ENCODE measurements at regions not wholly inside any gene's neighbourhood (a gene's known extent, or its start where the extent isn't known, plus 50 kb on each side); places are given as distances from the start of the nearest gene placed in this dataset.

DNA sequence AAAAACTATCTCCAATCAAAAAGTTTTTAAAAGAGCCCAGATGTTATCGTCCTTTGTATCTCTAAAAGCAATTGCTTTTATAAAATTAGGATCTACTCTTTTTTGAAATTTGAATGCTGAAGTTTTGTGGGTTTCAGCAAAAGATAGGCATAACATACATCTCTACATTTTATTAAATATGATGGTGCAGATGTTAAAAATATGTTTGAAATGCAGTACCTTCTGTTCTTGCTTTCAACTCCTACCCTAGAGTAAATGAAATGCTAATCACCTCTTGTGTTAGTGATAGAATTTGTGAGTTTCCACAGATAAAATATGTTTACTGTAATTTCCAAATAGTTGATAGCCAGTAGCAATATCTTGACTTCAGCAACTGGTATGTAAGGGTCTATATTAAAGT, 95.7 kb upstream of the VPREB1 start:
- no peak for DNase-seq (ENCODE audit: low spot score)

GRCh38 chr22:22144858-22145257, 99.7 kb upstream of the VPREB1 start:
- DNase-seq (ENCODE audit: low spot score) = no peak

GRCh38 chr22:22143448-22143847, 101.1 kb upstream of the VPREB1 start:
- DNase-seq (ENCODE audit: low spot score) = no peak

DNA sequence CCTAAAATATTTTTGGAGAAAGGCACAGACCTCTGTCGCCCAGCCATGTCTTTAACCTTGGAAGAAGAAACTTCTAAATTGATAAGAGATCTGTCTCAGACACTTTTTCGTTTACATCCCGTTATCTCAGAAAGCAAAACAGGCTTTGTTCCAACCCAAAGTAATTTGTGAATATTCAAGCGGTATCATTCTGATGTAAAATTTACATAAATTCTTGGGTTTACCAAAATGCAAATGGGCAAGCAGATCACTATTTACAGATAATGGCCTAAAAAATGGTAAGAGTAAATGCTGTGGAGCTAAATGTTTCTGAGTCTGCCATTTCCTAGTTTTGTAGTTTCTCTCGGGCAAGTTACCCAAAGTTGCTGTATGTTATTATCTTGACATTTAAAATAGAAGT, 101.9 kb upstream of the VPREB1 start:
- no peak for DNase-seq (ENCODE audit: low spot score)

- no peak for DNase-seq (ENCODE audit: low spot score)
These were observed 102.6 kb upstream of the VPREB1 start for GRCh38 chr22:22141771-22142591.

DNA sequence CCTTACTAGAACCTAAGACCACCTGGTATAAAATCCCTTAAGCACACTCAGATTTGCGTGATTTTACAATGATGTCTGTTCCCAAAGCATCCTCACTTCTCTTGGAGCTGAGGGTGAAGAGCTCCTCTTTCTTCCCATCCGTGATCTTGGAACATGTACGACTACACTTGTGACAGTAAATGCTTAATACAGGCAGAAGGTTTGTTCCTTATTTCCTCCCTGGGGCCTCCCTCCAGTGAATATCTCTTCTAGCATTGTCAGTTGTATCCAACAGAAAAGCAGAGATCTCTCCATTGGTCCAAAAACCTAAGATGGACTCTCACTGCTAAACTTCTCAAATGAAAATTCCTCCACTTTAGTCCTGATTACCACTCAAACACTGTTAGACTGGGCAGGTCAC, 103.6 kb upstream of the VPREB1 start:
- no peak for DNase-seq (ENCODE audit: low spot score)

- DNase-seq (ENCODE audit: low spot score) = no peak
These were observed 105.2 kb upstream of the VPREB1 start for GRCh38 chr22:22139364-22139763.

DNA sequence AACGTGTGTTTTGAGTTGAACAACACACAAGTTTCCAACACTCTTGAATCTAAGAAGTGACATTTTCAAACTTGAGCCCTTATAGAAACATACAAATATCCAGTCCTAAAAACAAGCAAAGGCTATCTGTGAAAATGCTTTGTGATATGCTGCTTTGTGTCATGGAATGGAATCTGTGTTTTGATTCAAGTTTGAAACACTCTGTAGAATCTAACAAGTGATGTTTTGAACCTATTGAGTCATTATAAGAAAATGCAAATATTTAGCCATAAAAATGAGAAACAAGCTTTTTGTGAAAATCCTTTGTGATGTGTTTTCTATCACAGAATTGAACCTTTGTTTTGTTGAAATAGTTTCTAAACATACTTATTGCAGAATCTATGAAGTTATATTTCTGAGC, 105.7 kb upstream of the VPREB1 start:
- no peak for DNase-seq (ENCODE audit: low spot score)

DNA sequence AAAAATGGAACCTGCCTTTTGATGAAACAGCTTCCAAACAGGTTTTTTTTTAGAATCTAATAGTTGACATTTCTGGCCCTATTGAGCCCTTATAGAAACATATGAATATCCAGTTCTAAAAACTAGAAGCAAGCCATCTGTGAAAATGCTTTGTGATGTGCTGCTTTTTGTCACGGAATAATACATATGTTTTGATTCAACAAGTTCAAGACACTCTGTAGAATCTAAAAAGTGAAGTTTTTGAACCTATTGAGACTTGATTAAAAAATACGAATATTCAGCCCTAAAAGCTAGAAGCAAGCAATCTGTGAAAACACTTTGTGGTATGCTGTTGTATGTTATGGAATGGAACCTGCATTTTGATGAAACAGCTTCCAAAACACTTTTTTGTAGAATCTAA, 106.7 kb upstream of the VPREB1 start:
- DNase-seq (ENCODE audit: low spot score) = no peak

GRCh38 chr22:22133910-22134309, 110.7 kb upstream of the VPREB1 start:
- no peak for DNase-seq (ENCODE audit: low spot score)

DNA sequence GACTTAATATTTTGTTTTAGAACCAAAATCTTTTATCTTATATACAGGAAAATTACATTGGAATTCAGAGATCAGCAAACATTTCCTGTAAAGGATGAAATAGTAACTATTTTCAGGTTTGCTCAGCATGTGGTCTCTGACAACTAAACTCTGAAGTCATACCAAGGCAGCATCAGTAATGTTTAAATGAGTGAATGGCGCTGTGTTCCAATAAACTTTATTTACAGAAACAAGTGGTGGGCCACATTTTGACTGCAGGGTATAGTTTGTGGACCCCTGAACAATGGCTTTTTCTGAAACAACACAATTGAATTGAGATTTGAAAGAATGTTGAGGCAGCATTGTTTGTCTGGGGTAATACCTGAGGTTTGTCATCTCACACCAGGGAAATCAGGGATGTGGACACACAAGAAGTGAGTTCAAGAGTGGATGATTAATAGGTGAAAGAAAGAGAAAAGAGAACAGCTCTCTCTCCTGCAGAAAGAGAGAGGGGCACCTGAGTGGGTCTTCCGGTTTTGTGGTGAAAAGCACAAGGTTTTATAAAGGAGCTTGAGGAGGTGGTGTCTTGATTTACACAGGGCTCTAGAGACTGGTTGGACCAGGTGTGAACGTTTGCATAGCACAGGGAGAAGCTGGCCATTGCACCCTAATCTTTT, 113.5 kb upstream of the VPREB1 start:
- no peak for DNase-seq (ENCODE audit: low spot score)

DNA sequence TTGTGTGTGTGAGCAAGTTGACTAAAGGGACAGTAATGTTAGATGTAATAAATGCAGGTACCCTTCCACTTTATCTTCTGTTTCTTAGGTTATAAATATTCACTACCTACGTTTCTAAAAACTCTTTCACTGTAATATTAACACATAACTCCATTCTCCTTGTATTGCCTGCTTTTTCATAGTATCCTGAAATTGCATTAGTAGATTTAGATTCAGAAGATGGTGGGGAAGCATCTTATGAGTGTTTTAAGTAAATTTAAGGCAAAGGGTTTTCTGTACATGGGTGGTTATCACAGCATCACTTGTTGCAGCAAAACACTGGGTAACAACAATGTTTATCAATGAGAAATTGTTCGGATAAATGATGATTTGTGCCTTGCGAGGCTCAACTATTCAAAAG, 115.2 kb upstream of the VPREB1 start:
- DNase-seq (ENCODE audit: low spot score) = no peak

DNA sequence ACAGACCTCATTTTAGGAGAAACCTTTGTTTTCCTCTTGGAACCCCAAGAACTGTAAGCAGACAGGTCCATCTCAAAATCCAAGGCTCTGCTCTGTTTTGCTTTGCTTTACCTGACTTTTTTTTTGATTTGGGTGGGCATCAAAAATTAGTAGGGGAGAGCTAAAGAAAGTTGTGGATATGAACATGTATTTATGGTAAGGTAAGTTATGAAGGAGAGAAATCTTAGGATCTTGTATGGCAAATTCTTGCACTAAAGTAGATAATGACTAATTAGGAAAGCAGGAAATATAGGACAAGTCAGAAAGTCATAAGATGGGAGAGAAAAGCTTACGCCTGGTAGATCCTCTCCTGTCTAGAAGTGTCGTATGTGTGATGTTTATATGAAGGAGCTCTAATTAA, 116.1 kb upstream of the VPREB1 start:
- DNase-seq (ENCODE audit: low spot score) = no peak

DNA sequence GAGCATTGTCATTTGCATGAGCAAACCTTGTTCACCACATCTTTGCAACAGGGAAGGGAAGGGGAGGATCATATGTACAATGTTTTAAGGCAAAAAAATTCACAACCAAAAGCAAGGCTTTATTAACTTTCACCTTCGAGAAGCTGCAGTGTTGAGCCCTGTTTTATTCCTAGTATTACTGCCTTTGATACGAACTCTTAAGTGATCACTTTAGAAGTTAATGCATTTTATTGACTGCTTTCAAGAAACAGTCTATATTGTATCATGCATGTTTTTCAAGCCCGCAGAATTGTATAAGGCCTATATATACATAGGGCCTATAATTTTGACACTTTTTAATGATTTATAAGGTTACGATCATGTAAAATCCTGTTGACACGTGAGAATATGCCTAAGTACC, 117.5 kb upstream of the VPREB1 start:
- DNase-seq (ENCODE audit: low spot score) = no peak

GRCh38 chr22:22125579-22126468, 118.8 kb upstream of the VPREB1 start:
- no peak for DNase-seq (ENCODE audit: low spot score)

DNA sequence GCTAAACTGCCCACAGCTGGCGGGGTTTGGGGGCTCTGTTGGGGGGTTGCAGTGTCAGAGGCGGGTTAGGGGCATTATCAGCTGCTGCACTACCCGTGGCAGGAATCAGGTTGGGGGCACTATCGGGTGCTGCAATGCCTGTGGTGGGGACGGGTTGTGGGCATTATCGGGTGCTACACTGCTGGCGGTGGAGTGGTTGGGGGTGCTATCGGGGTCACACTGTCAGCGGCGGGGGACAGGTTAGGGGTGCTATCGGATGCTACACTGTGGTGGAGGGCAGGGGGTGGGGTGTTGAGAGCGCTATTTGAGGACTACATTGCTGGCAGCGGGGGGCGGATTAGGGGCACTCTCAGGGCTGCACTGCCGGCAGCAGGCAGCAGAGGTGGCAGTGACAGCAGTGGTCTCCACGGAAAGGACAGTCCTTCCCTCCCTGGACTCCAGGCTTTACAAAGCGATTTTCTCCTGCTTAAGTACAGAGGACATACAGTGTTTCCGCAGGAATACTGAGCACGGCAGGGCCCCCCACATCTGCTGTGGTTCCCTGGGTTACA, 119.5 kb upstream of the VPREB1 start:
- DNase-seq (ENCODE audit: low spot score) = no peak

DNA sequence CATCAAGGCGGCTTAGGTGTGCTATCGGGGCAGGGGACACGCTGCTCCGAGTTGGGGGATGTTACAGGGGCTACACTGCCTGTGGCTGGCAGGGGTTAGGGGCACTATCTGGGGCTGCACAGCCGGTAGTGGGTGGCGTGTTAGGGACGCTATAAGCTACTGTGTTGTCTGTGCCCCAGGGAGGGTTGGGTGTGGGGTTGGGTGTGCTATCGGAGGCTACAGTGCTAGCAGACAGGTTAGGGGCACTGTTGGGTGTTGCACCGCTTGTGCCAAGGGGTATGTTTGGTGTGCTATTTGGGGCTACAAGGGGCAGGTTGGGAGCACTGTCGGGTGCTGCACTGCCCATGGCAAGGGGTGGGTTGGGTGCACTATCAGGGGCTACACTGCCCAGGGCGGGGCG, 120.2 kb upstream of the VPREB1 start:
- no peak for DNase-seq (ENCODE audit: low spot score)

DNA sequence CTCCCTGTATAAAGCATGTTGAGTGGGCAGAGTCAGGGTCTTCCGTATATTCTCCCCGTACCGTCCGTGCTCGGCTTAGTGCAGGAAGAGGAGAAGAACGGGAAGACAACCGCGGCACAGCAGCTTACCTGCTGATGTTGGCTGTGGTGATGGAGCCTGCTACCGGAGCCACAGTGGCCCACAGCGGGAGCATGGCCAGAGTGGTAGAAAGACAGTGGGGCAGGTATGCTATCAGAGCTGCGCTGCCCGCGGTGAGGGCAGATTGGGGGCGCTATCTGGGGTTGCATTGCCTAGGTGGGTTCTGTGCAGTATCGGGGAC, 120.7 kb upstream of the VPREB1 start:
- DNase-seq (ENCODE audit: low spot score) = no peak

DNA sequence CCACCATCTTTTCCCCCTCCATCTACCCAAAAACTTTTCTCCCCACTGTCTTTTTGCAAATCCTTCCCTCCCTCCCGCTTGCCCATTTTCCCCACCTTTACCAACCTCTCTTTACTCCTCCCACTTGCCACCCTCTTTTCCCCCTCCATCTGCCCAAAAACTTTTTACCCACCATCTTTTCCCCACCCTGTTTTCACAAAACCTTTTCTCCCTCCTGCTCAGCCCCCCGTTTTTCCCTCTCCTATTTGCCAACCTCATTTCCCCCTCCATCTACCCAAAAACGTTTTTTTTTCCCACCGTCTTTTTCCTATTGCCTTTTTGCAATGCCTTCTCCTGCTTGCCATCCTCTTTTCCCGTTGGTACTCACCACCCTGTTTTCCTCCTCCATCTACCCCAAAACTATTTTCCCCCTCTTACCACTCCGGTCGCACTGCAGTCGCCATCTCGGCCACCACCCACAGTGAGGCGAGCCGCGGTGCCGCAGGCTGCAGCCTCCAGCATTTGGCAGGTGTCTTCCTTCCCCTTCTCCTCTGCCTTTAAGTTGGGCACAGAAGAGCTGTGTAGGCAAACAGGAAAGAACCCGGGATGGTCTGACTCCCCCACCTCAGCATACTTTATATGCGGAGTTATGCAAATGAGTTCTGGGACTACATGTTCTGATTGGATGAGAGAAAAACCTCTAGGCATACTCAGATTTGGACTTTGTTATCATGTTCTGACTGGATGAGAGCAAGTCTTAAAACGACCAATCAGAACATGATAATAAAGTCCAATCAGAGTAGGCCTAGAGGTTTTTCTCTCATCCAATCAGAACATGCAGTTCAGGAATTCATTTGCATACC, 121.2 kb upstream of the VPREB1 start:
- DNase-seq (ENCODE audit: low spot score) = no peak

DNA sequence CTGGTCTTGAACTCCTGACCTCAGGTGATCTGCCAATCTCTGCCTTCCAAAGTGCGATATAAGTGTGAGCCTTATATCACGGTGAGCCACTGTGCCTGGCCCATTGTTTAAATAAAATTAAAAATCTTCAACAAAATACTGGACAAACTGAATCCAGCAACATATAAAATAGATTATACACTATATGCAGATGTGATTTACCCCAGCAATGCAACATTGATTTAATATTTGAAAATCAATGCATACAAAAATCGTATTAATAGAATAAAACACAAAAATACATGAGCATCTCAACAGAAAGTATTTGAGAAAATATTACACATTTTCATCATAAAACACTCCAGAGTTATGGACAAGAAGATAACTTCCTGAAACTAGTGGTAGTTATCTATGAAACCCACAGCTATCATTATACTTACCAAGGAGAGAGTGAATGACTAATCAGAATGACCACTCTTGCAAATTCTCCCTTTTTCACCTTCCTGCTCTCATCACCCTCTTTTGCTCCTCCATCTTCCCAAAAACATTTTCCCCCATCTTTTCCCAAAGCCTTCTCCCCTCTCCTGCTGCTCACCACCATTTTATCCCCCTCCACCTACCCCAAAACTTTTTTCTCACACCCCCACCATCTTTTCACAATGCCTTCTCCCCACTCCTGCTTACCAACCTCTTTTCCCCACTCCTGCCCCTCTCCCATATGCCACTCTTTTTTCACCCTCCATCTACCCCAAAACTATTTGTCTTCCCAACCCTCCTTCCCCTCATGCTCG, 122.1 kb upstream of the VPREB1 start:
- DNase-seq (ENCODE audit: low spot score) = no peak

DNA sequence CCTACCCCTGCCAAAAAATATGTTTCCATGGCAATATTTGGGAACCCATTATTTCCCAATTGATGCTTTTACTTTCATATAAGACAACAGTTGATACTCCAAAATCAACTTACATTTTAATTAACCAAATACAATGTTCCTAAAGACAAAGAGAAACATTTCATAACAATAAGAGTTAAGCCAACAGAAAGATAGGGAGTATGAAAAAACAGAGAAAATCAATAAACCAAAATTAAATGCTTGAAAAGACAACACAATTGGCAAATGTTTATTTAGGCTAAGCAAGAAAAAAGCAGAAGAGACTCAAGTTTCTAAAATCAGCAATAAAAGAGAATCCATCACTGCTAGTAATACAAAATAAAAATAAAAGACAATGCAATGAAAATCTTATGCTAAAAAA, 123.1 kb upstream of the VPREB1 start:
- DNase-seq (ENCODE audit: low spot score) = no peak

All from ecto neural progenitor cell (in vitro differentiated cells).